22Rv1 (cell line): ENCODE measurements at regions not wholly inside any gene's neighbourhood (a gene's known extent, or its start where the extent isn't known, plus 50 kb on each side); places are given as distances from the start of the nearest gene placed in this dataset.

ENCODE experiments used
- CTCF ChIP-seq: fragments of 450-650 bp; IDR thresholded peaks from 2 replicates; pipeline ENCODE4 v1.5.1; 2017; ENCODE audit warnings: mild to moderate bottlenecking
- ZFX ChIP-seq: fragments of 450-650 bp; IDR thresholded peaks from 2 replicates; pipeline ENCODE4 v1.6.1; 2017; ENCODE audit warnings: antibody characterized with exemption, borderline replicate concordance

GRCh38 chr5:154698763-154699162 is 56.4 kb upstream of the LARP1 start:
- TF ChIP-seq CTCF = no peak
- TF ChIP-seq ZFX = no peak
